ENCODE measurements at regions not wholly inside any gene's neighbourhood (a gene's known extent, or its start where the extent isn't known, plus 50 kb on each side); places are given as distances from the start of the nearest gene placed in this dataset.

DNA sequence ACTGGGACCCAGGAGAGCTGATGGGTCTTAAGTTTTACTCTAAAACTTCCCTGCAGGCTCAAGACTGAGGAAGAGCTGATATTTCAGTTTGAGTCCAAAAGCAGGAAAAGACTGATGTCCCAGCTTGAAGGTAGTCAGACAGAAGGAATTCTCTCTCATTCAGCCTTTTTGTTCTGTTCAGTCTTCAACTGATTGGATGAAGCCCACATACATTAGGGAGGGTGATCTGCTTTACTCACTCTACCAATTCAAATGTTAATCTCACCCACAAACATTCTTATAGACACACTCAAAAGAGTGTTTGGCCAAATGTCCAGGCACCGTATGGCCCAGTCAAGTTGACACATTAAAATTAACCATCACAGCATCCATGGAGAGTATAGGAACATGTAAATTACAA lies 173.5 kb downstream of the KCNRG start:
- TF ChIP-seq, protein P1, sequence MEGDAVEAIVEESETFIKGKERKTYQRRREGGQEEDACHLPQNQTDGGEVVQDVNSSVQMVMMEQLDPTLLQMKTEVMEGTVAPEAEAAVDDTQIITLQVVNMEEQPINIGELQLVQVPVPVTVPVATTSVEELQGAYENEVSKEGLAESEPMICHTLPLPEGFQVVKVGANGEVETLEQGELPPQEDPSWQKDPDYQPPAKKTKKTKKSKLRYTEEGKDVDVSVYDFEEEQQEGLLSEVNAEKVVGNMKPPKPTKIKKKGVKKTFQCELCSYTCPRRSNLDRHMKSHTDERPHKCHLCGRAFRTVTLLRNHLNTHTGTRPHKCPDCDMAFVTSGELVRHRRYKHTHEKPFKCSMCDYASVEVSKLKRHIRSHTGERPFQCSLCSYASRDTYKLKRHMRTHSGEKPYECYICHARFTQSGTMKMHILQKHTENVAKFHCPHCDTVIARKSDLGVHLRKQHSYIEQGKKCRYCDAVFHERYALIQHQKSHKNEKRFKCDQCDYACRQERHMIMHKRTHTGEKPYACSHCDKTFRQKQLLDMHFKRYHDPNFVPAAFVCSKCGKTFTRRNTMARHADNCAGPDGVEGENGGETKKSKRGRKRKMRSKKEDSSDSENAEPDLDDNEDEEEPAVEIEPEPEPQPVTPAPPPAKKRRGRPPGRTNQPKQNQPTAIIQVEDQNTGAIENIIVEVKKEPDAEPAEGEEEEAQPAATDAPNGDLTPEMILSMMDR (IDR thresholded peaks at IDR 0.05) = no peak
- TF ChIP-seq POLR2A (IDR thresholded peaks at IDR 0.05) (no peak), EP300 (IDR thresholded peaks at IDR 0.05) (no peak)

Data from ovary (tissue), 3 donors.